Activated CD4-positive, alpha-beta T cell treated with anti-CD3 and anti-CD28 coated beads, Interleukin-2, Interleukin-4, amounts not matched to agents 100 ng/mL and 50 ng/mL, durations not matched to agents 16 hours and 8 hours (primary cell): ENCODE measurements at regions not wholly inside any gene's neighbourhood (a gene's known extent, or its start where the extent isn't known, plus 50 kb on each side); places are given as distances from the start of the nearest gene placed in this dataset.

Experiments used
- DNase-seq: peaks from one replicate; pipeline ENCODE4 v3.0.0-alpha.2; 2020; ENCODE audit warnings: low spot score

DNA sequence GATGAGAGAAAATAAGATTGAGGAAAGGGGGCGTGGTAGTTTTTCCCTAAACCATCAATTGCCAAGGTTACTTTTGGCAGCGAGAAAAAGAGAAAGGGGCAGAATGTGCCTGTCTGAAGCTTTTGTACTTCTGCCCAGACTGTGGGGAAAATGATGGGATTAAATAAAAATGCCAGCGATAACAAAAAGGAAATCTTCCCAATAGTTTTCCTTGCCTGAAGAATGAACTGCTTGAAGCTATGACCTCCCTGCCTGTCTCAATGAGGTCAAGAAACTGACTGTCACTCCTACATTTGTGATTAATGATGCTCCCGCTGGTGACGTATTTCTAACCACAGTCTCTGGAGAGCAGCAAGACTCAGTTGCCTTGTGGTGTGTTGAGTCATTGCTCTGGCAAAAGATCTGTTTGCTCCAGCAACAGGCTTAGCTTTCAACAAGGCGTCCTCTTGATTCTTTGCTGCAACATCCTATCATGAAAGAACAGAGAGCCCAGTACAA, 1051.5 kb downstream of the DIAPH3 start:
- no peak for DNase-seq

DNA sequence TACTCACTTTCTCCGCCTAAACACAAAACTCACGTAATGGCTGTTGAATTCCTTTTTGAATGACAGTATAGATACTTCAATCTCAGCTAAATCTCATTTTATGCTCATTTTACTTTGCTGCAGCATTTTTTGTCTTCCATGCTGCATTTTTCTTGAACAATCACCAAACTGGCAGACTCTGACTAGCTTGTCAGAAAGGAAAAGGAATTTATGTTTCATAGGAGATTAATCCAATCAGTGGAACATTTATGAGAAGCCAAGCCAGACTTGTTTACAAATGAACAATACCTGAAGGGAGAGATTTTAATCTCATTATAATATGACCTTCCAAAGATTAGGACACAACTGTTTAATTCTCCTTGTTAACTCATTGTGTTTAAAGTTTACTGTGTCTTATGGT, 1044.3 kb downstream of the DIAPH3 start:
- no peak for DNase-seq

DNA sequence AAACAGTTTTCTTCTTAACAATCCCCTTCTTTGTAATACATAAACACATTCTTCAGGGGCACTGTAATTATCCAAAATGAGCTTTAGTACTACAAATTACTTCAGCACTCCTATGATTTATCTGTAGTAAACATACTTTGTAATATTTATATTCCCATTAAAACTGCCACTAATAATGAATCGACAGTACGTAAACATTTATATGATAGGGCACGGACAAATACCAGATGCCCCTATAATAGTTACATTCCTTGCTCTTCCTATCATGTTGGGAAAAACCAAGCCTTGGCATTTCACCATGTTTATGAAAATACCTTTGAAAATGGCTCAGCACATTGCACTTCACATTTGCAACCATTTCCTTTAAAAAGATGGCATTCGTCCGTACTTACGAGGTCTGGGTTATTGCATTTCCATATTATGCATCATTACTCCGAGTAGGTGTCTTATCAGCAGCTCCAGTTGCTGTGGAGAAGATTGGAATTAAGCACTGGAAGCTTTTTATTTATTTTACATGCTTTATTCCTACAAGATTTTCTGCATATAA, 1043.4 kb downstream of the DIAPH3 start:
- no peak for DNase-seq

DNA sequence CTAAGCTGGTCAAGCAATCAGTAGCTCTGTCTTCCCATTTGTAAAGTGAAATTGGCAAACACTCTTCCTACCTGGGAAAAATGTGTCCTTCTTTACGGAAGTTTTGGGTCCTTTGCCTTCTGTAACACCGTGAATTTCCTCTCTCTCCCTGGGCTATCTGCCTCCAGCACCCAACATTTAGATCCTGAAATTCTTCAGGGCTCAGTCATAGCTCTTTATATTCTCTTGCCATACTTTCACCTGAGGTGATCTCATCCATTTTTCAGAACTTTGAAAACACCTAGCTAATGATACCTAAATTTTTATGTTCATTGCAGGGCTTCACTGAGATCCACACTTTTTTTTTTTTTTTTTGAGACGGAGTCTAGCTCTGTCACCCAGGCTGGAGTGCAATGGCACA, 1042.2 kb downstream of the DIAPH3 start:
- DNase-seq: no peak

DNA sequence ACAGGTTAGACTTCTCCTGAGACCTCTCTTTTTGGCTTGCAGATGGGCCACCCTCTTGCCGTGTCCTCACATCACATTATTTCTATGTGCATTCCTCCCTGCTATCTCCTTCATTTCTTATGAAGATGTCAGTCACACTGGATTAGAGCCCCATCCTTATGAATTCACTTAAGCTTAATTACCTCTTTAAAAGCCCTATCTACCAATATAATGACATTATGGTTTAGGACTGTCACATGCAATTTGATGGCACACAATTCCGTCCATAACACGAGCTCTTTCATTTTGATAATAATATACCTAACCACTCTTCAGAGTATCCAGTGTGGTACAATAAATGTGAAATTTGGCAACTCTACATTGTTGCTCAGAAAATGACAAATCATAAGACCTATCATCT, 1037.3 kb downstream of the DIAPH3 start:
- no peak for DNase-seq

DNA sequence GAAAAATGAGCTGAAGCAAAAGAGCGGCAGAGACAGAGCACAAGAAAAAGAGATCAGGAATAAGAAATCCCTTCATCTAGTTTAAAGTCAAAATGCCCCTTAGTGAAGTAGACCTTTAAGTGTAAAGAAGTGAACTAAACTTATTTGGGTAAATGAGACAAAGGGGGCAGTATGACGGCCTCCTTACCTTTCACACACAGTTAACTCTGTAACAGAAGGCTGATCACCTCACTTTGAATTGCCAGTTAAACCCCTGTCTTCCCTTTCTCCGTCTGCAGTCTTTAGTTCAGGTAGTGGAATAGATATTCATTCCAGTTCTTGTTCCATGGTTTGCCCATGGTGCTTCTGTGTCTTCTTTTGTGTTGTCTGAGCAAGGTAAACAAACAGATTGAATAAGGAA, 1029.8 kb downstream of the DIAPH3 start:
- DNase-seq: no peak

DNA sequence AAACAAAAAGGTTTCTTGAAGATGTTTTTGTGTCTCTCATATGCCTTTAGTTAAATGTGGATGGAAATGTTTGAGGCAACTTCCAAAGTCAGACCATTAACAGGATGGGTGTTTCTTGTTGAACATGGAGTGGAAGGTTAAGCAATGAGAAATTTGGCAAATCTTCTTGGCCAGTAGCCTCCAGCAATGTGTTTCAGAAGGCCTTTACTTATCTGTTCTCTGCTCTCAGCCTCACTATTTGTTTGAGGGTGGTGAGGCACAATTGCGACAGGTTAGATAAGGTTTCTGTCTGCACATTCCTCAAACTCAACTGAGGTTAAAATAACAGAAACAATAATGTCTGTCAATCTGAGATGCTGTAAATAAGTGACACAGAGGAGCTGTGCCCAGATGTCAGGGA, 1019.0 kb downstream of the DIAPH3 start:
- DNase-seq: no peak

DNA sequence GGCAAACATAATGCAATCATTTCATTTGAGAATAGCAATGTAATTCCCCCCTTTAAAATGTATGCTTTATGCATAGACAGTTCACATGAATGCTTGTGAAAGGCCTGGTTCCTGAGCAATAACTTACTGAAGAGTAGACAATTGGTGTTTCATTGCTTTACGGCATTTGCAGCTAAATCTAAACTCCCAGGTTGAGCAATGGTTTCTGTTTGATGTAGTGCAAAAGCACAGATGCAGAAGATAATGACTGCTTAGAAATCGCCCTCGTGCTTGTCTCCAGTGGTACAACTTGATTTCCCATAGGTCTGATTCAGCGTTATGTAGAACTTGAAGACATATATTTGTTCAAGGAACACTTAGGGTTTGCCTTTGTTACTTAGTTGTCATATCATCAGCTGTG, 1018.3 kb downstream of the DIAPH3 start:
- DNase-seq: no peak

DNA sequence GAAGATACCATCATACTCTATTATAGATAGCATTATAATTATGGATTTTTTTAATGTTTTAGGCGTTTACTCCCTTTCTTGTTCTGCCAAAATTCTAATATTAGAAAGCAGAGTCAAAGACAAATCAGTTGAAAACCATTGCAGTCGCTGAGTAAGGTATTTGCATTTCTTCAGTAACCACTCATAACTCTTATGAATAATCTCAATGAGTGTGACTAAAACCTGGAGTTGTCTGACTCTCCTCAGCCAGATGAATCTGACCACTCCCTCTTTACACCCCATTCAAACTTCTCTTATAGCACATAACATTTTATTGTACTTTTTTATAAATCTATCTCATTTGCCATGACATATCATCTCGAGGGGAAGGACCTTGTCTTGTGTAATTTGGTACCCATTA, 1006.5 kb downstream of the DIAPH3 start:
- DNase-seq: peak; percentile 0

DNA sequence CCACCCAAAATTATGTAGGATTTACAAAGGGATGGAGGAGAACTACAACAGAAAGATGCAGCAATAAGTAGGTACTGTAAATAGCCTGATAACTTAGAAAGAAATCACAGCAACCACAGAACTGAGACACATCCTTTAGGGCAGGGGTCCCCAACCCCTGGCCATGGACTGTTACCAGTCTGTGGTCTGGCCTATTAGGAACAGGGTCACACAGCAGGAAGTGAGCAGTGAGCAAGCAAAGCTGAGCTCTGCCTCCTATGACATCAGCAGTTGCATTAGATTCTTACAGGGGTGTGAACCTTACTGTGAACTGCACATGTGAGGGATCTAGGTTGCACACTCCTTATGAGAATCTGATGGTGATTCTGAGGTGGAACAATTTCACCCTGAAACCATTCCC, 997.6 kb downstream of the DIAPH3 start:
- no peak for DNase-seq

DNA sequence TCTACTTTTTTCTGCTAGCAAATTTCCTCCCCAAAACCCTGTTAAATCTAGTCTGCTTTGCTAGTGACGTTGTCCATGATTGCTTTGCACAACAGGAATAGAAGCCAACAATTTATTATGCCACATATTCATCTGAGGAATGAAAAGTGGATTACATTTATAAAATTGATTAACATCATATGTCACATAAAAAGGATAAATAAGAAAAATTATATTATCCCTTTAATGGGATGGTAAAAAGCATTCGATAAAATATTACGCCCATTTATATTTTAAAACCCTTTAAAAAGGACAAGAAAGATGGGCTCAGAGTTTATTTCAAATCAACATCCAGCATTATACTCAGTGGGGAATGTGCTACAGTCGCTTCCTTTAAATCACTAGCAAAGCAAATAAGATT, 991.7 kb downstream of the DIAPH3 start:
- DNase-seq: no peak

DNA sequence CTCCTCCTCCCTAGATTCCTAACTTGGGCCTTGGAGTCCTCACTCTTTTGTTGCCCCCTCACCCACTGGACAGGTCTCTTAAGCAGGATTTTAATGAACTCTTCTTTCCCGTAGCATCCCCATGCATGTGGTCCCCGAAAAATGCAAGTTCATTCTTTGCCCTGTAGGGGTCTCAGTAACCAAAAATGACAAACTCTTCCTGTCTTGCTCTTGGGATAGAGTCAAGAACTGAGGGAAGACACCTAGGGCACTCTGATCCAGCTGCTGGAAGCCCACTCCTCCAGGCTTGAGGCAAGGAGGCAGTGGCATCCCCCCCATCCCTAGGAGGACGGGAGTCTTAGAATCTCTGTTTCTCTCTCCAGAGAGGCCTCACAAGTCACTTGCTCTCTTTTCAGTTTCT, 987.0 kb downstream of the DIAPH3 start:
- no peak for DNase-seq

DNA sequence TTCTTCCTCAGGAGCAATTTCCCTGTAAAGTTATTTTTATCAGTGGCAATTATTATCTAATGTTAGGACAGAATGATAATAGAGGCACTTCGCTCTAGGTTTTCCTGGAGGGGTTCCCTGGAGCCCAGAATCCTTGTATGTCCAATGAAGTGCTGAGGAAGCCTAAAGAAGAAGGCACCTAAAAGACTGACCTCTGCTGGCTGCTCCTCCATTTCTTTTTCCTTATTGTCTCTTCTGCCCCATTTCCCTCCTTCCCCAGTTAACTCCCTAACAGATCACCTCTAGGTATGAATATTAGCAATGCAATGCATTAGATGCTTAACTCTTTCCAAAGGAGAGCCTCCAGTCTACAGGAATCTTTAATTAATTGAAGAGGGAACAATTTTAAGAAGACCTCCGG, 985.4 kb downstream of the DIAPH3 start:
- no peak for DNase-seq

DNA sequence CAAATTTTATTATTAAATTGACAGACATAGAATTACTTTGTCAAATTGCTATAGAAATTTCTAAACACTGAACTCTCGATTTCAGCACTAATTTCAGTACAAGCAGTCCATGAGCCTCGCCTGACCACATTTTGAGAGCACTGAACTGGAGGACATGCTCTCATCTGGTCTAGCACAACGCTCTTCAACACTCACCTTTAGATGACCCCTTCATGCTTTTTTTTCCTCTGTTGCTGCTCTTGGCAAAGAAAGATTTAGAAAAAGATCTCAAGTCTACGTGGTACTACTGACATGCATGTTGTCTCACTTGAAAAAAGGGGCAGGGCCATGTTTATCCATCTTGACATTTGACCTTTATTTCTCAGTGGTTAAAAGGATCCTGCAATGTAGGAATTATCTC, 981.5 kb downstream of the DIAPH3 start:
- DNase-seq: no peak

DNA sequence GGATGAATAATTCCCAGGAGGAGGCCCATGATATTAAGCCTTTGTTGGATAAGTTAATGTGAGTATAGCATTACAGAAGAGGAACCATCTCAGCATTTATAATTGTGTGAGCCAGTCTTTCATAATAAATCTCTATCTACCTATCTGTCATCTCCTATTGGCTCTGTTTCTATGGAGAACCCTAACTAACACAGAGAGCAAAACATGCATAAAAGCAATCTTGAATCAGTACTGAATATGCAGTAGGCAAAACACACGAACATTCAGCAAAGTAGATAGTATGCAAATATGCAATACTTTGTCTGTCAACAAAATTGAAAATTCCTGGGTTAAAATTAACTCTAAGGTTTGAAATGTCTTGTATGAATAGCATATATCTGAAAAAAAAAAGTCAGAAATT, 966.3 kb downstream of the DIAPH3 start:
- no peak for DNase-seq

DNA sequence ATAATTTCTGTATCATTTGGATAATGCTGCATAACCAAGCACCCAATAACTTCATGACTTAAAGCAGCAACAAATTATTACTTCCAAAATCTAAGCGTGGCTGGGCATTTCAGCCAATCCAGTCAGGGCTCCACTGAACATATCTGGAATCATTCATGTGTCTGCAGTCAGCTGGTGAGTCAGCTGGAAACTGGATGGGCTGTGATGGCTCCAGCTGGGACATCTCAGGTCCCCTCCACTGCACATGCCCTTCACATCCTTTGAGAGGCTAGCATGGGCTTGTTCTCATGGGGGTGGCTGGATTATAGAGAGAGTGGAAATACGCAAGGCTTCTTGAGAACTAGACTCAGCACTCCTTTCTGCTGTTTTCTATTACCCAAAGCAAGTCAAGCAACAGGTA, 961.9 kb downstream of the DIAPH3 start:
- no peak for DNase-seq

DNA sequence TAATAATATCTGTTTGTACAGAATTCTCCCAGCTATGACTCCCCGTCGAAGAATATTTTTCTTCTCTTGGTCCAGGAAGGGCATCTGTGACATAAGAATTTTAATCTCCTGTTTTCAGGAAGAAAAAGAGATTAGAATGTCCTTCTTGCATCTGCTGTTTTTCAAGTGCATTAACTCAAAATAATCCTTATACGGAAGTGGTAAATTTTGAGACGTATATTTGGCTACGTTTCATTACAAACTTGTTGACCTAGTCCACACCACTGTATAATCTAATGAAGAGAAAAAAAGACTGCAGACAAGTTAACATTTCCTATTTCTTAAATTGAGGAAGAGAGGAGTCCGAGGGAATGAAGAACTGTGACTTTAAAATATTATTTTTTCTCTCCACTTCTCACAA, 959.9 kb downstream of the DIAPH3 start:
- no peak for DNase-seq

DNA sequence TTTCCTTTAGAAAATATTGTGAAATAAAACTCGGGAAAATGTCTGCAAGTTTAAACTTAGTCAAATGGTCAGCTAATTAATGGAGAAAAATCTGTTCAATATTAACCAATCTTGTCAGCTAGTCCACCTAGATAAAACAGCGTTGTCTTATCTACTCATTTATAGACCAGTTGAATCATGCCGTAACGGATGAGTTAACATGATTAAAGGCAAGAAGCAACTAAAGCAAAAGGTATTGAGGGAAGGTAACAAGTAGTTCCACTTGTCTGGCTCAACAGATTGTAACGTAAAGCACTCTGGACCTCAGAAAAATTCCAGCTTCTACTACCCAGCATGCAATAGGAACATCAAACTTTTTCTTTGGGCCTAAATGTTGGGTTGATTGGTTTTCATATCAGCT, 958.2 kb downstream of the DIAPH3 start:
- DNase-seq: no peak

DNA sequence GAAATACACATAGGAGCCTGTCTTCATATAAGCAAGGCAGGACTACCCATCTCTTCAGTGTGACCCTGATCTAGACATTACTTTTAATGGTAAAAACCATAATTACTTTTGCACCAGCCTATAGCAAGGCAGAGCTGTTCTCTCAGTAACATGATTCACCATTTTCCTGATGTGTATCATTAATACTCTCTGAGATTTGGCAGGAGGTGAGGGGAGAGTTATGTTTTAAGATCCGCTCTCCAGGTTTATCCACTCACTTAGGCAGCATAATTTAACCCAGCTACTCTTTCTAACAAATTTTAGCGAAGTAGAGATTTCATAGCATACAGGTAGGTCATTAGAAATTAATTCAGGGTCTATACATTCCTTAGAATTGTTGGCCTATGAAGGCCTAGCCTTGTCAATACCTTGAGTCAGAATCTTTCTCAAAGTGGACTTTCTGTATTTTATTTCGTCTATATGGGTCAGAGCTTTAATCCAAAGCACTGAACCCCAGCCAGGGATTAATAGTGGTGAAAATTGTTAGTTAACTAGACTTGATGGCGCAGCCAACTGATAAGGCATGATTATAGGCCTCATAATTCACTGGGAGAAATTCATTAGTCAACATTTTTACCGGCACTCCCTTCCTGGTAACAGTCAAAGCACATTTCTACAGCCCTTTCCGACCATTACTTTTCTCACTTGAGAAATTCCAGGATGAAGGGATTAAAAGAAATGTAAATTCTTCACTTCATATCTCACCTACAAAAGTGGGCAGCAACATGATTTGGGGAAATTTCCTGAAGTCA, 955.1 kb downstream of the DIAPH3 start:
- DNase-seq: no peak

DNA sequence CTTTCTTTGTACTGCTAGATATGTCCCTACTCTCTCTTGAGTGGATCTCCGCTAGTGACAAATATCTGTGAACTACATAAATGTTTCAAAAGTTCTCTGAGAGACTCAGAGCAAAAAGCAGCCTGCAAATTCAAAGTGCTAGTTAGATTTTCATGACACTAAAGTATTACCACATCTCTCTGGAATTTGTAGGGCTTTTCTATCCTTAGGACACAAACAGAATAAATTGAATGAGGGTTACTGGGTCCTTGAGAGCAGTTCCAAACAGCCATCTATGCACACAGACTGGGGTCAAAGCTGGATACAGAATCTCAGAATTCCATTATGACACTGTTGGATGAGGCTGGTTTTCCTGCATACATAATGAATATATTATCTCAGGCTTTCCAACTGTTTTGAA, 953.2 kb downstream of the DIAPH3 start:
- DNase-seq: no peak

DNA sequence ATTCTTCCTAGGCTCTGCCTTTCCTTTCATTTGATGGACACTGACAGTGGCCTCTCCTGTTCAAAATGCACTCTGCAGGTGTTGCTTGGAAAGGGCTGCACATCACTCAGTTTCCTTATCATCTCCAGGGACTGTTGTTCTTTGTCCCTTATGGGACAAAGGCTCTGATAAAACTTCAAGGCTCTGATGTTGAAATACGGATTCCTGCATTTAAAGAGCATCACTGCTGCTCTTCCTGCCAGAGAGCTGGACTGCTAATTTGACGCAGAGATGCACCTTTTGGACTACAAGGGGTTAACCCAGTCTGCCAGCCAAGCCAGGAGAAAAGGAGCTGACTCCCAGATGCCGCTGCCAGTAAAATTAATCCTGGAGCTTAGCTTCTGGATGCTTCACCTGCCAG, 952.1 kb downstream of the DIAPH3 start:
- no peak for DNase-seq

DNA sequence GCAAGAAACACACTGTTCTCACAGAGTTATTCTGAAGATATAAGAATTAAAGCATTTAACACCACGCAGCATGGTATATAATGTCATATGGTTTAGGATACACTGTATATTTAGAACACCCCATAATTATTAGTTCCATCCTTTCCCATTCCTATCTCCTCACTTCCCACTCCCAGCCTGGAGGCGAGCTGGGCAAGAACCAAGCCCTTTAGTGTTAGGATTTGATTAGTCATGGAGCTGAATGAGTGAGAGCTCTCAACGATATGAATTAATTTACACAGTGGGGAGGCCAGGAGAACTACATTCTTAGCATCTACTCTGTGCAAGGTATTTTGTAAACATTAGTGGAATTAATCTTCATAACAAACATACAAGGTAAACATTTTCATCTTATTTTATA, 934.3 kb downstream of the DIAPH3 start:
- DNase-seq: no peak

DNA sequence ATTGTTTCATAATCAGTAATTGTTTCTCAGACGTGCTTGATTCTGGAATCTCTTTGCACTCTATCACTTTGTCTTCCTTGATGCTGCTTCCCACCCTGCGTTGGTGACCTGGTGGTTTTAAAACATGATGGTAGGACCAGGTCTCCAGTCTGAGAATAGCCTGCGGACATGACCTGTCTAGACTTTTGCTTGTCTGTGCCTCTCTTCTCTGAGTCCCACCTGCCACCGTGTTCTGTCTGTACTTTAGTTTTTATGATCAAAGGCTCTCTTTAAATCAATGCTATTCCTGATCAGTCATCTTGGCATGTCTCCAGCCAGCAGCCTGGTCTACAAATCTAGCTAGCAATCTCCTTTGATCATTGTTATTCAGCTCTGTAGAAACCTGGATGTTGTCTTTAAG, 933.9 kb downstream of the DIAPH3 start:
- DNase-seq: no peak
